GM12865 (cell line): ENCODE measurements at regions not wholly inside any gene's neighbourhood (a gene's known extent, or its start where the extent isn't known, plus 50 kb on each side); places are given as distances from the start of the nearest gene placed in this dataset.

Experiments used
- DNase-seq: peaks from one replicate; pipeline ENCODE4 v3.0.0; 2010; ENCODE audit warnings: low read depth
- H3K4me3 ChIP-seq: 2 replicates; pipeline ENCODE4 v1.5.1; 2011; ENCODE audit warnings: mild to moderate bottlenecking, low read depth, low read length, control low read depth
- CTCF ChIP-seq: IDR thresholded peaks from 2 replicates; pipeline ENCODE4 v1.5.1; 2011; ENCODE audit warnings: low read length, control low read depth, low read depth, inconsistent platforms; ENCODE audit not compliant: insufficient read depth; ENCODE audit errors: missing control alignments

GRCh38 chr16:73337373-73338296 is 289.7 kb upstream of the ZFHX3 start:
- no peak for TF ChIP-seq CTCF

GRCh38 chr16:73329358-73330286 is 281.7 kb upstream of the ZFHX3 start:
- DNase-seq: no peak
- H3K4me3 ChIP-seq: no peak overlapping the region
- TF ChIP-seq CTCF: no peak

More at GRCh38 chr16:73337373-73338296, 289.7 kb upstream of the ZFHX3 start:
- no peak overlapping the region for H3K4me3 ChIP-seq
- DNase-seq: no peak

GRCh38 chr16:73326770-73327470 is 279.0 kb upstream of the ZFHX3 start:
- TF ChIP-seq CTCF: no peak
- DNase-seq: no peak
- no peak overlapping the region for H3K4me3 ChIP-seq

GRCh38 chr16:73326221-73326620 is 278.3 kb upstream of the ZFHX3 start:
- no peak for TF ChIP-seq CTCF
- no peak for DNase-seq
- H3K4me3 ChIP-seq: no peak overlapping the region

- no peak for TF ChIP-seq CTCF
- H3K4me3 ChIP-seq: no peak overlapping the region
- no peak for DNase-seq
These were observed 276.0 kb upstream of the ZFHX3 start for GRCh38 chr16:73323880-73324279.

- H3K4me3 ChIP-seq: no peak overlapping the region
- TF ChIP-seq CTCF: no peak
- no peak for DNase-seq
These were observed 274.9 kb upstream of the ZFHX3 start for GRCh38 chr16:73322856-73323255.
